ENCODE measurements at regions not wholly inside any gene's neighbourhood (a gene's known extent, or its start where the extent isn't known, plus 50 kb on each side); places are given as distances from the start of the nearest gene placed in this dataset.

DNA sequence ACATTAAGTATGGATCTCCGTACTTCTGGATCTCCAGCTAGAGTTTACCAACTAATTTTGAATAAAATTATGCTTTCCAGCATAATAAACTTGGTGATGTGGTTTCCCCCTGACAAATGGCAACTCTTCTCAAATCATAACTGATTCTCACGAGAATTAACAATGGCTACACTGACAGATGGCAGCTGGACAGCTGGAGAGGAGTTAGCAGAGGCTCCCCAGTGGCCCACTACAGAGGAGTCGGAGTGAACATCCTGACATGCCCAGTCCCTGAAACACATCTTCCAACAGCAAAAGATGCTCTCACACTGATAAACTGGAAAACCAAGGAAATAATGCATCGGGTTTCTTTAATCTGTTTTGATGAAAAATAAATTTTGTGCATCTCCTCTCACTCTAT lies 239.6 kb downstream of the MAN2A1 start:
- intact Hi-C loops (cut with DNase I) = no loop called here
- DNase-seq = no peak
- Histone ChIP-seq H3K36me3 (no peaks in the 10 kb centered on the region), H3K27me3 (no peaks in the 10 kb centered on the region), H3K27ac (no peak overlapping the region), H3K4me3 (replicated peaks in 1 of 3) (no peak overlapping the region), H3K4me1 (no peaks in the 10 kb centered on the region), H3K9me3 (no peaks in the 10 kb centered on the region)
- no peak for TF ChIP-seq POLR2A (IDR thresholded peaks at IDR 0.05)
- TF ChIP-seq, protein P1, sequence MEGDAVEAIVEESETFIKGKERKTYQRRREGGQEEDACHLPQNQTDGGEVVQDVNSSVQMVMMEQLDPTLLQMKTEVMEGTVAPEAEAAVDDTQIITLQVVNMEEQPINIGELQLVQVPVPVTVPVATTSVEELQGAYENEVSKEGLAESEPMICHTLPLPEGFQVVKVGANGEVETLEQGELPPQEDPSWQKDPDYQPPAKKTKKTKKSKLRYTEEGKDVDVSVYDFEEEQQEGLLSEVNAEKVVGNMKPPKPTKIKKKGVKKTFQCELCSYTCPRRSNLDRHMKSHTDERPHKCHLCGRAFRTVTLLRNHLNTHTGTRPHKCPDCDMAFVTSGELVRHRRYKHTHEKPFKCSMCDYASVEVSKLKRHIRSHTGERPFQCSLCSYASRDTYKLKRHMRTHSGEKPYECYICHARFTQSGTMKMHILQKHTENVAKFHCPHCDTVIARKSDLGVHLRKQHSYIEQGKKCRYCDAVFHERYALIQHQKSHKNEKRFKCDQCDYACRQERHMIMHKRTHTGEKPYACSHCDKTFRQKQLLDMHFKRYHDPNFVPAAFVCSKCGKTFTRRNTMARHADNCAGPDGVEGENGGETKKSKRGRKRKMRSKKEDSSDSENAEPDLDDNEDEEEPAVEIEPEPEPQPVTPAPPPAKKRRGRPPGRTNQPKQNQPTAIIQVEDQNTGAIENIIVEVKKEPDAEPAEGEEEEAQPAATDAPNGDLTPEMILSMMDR (IDR thresholded peaks at IDR 0.05) = no peak
- 90 to 94% methylated on average over 4 of the region's 4 CpGs for WGBS, 2 donors

DNA sequence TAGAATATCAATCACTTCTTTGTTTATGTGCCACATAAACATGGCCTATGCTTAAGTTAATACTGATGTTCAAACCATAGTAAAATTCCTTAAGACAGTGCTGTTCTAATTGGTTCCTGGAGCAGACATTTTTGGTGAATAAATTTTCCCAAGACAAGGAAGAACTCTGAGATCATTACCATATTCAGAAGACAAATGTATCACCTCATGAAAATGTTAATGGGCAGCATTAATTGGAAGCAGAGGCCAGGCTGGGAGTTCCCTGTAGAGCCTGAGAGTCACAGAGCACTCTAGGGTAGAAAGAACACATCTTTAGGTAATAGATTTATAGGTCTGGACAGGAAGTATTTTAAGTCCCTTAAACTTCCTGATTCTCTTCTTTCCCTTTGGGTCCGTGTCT lies 240.2 kb downstream of the MAN2A1 start:
- Histone ChIP-seq H3K4me1 (no peaks in the 10 kb centered on the region), H3K4me3 (replicated peaks in 1 of 3) (no peak overlapping the region), H3K27ac (no peak overlapping the region), H3K36me3 (no peaks in the 10 kb centered on the region), H3K27me3 (no peaks in the 10 kb centered on the region), H3K9me3 (no peaks in the 10 kb centered on the region)
- intact Hi-C loops (cut with DNase I) = no loop called here
- TF ChIP-seq, protein P1 (IDR thresholded peaks at IDR 0.05) = no peak
- TF ChIP-seq POLR2A (IDR thresholded peaks at IDR 0.05) = no peak
- DNase-seq = no peak
- 66 to 70% methylated on average over 1 of the region's 1 CpG for WGBS, 2 donors

DNA sequence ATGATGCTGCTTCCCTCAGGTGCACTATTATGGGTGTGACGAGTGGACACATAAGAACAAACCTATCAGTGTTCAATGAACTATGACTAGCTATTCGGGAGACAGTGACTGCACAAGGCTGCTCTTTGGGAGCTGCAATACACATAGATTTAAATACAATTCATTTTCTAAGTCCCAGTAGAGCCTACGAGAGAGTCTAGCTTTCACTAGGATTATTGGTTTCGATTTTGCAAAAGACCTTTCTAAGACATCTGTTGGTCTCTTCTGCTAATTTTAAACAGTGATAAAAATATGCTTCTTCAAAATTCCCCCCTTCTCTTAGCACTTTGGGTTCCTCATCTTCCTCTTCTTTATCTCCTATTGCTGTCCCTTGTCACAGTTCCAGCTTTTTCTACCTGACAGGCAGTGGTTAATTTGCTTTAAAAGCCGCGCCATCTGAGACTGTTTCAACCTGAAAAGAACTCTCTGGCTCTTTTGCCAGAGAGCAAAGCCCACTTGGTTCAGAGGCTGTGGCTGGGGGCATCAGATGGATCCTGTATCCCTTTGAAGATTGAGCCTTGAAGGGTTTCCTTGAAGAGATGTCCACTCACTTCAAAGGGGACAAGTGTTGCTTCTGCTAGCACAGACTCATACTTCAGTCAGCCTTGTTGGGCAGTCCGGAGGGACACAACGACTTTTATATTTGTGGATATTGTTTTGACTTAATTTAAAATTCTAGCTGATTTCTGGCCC lies 241.5 kb downstream of the MAN2A1 start:
- H3K36me3 ChIP-seq = no peaks in the 10 kb centered on the region
- no peaks in the 10 kb centered on the region for H3K9me3 ChIP-seq
- no peaks in the 10 kb centered on the region for H3K27me3 ChIP-seq
- TF ChIP-seq, protein P1 (IDR thresholded peaks at IDR 0.05) = no peak
- TF ChIP-seq POLR2A (IDR thresholded peaks at IDR 0.05) = no peak
- DNase-seq = no peak
- H3K27ac ChIP-seq = no peak overlapping the region
- 78 to 79% methylated on average over 8 of the region's 8 CpGs for WGBS, 2 donors
- no peaks in the 10 kb centered on the region for H3K4me1 ChIP-seq
- intact Hi-C loops (cut with DNase I) = no loop called here
- H3K4me3 ChIP-seq (replicated peaks in 1 of 3) = no peak overlapping the region

DNA sequence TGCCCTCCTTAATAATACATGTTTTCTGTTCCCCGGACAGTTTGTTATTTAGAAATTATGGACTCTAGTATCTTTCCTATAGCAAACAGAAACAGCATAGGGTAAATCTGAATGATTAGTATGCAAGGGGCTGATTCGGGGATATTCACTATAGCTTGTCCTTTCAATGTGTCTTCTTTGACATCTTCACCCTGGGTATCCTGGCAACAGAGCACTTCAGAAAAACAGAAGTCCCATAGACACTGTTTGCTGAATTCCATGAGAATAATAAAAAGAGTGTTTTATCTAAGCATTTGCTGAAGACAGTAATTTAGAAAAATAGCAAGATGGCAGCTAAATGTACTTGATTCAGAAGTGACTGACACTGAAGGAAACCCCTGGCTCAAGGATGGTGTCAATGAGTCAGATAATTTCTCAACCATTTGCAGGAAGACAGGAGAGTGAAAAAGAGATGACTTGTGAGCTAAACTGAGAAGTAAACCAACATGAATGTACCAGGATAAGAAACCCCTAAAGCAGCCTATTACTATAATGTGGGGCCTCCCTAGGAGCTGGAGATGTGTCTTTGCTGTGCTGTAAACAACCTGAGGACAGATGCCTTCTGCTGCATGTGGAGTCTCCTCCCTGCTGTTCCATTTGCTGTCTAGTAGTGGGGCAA lies 246.2 kb downstream of the MAN2A1 start:
- TF ChIP-seq POLR2A (IDR thresholded peaks at IDR 0.05) = no peak
- TF ChIP-seq, protein P1 (IDR thresholded peaks at IDR 0.05) = no peak
- no peaks in the 10 kb centered on the region for H3K4me1 ChIP-seq
- no peak overlapping the region for H3K27ac ChIP-seq
- H3K4me3 ChIP-seq (replicated peaks in 1 of 3) = no peak overlapping the region
- intact Hi-C loops (cut with DNase I) = no loop called here
- no peaks in the 10 kb centered on the region for H3K36me3 ChIP-seq
- no peaks in the 10 kb centered on the region for H3K9me3 ChIP-seq
- WGBS, 2 donors = 91 to 95% methylated on average over 2 of the region's 2 CpGs
- H3K27me3 ChIP-seq = no peaks in the 10 kb centered on the region
- DNase-seq = no peak

DNA sequence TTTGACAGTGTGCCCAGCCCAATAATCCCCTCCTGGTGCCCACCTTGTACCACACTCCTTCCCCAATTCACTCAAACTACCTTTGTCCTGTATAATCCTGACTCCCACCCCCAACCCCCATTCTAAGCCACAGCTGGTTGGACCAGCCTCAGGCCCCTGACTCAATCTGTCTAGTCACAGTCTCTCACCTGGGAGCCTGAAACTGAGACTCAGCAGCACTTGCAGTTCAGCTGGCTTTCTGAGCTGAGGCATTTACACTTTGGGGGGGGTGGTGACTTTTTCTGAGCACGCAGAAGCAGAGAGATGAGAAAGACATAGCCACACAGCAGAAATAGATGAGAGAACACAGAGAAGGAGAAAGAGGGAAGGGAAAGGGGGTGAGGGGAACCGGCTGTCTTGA lies 247.3 kb downstream of the MAN2A1 start:
- TF ChIP-seq POLR2A (IDR thresholded peaks at IDR 0.05) = no peak
- TF ChIP-seq, protein P1 (IDR thresholded peaks at IDR 0.05) = no peak
- no peak for DNase-seq
- intact Hi-C loops (cut with DNase I) = no loop called here
- Histone ChIP-seq H3K9me3 (no peaks in the 10 kb centered on the region), H3K27ac (no peak overlapping the region), H3K36me3 (no peaks in the 10 kb centered on the region), H3K4me1 (no peaks in the 10 kb centered on the region), H3K4me3 (replicated peaks in 1 of 3) (no peak overlapping the region), H3K27me3 (no peaks in the 10 kb centered on the region)
- WGBS, 2 donors = 81 to 84% methylated on average over 2 of the region's 2 CpGs
